Esophagus squamous epithelium (tissue), 5 donors: ENCODE measurements at regions not wholly inside any gene's neighbourhood (a gene's known extent, or its start where the extent isn't known, plus 50 kb on each side); places are given as distances from the start of the nearest gene placed in this dataset.
"Not testable (repeated sequence)": the region's sequence is repeated elsewhere in the genome, so short reads cannot be mapped to it uniquely, and the experiment has no call there.

Experiments
- DNase-seq: peaks from one replicate; lab custom pipeline; 2025; lab: John Stamatoyannopoulos, UW
- H3K27ac ChIP-seq, 4 donors: fragments of 200-600 bp; sonication (generic); one replicate each; pipeline ENCODE4 v1.5.1; 2016 to 2019; ENCODE audit warnings: mild to moderate bottlenecking in 1 of 4
- H3K27me3 ChIP-seq, 4 donors: fragments of 200-600 bp; sonication (generic); 1 replicate in 3 of 4; 2 replicates in 1 of 4; pipeline versions ENCODE4 v1.5.1 to v1.6.0; 2017 to 2021; ENCODE audit warnings: antibody characterized with exemption in 1 of 4
- H3K36me3 ChIP-seq, 3 donors: fragments of 200-600 bp; sonication (generic); one replicate each; pipeline ENCODE4 v1.5.1; 2016 to 2019
- H3K4me1 ChIP-seq, 3 donors: fragments of 200-600 bp; sonication (generic); one replicate each; pipeline ENCODE4 v1.5.1; 2017 to 2019
- H3K4me3 ChIP-seq, 4 donors: fragments of 200-600 bp; sonication (generic); 1 replicate in 3 of 4; 2 replicates in 1 of 4; pipeline ENCODE4 v1.5.1; 2016 to 2019; ENCODE audit warnings: mild to moderate bottlenecking in 2 of 4, moderate library complexity in 1 of 4
- H3K9me3 ChIP-seq, 3 donors: fragments of 200-600 bp; sonication (generic); one replicate each; pipeline ENCODE4 v1.5.1; 2016 to 2019
- CTCF ChIP-seq, 6 experiments: fragments of 450-650 bp in 4 of 6; fragments of 200-600 bp in 2 of 6; sonication (generic) in 2 of 6; IDR thresholded peaks; one replicate each; pipeline ENCODE4 v1.5.1; 2016 to 2019; ENCODE audit warnings: antibody characterized with exemption in 6 of 6, mild to moderate bottlenecking in 4 of 6, moderate library complexity in 4 of 6
- POLR2A ChIP-seq, 4 donors: fragments of 450-650 bp; IDR thresholded peaks; one replicate each; pipeline ENCODE4 v1.6.1; 2017; ENCODE audit warnings: antibody characterized with exemption in 4 of 4, mild to moderate bottlenecking in 4 of 4, moderate library complexity in 3 of 4
- WGBS, 2 donors: methylation state at CpG; one replicate each; pipeline ENCODE4 v1.1.5; 2018; 5-methylcytosine and 5-hydroxymethylcytosine counted together
- intact Hi-C: fragments of 100-400 bp; cut with DNase I; formaldehyde crosslinking; loops from one replicate; pipeline ENCODE4 v1.15.0; 2022
- donor health status: DM: yes; HTN: yes; CAD: no.

DNA sequence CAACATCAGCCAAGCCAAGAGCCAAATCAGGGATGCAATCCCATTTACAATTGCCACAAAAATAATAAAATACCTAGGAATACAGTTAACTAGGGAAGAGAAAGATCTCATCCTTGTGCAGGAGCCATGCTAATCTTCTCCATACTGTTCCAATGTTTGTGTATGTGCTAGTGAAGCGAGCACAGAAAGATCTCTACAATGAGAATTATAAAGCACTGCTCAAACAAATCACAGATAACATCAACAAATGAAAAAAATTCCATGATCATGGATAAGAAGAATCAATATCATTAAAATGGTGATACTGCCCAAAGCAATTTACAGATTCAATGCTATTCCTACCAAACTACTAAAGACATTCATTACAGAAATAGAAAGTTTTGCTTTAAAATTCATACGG is 215.6 kb downstream of the FOXG1 start:
- WGBS, 2 donors: 73 to 79% methylated on average over 2 of the region's 2 CpGs
- Histone ChIP-seq H3K9me3 (no peaks in the 10 kb centered on the region), H3K4me1 (no peaks in the 10 kb centered on the region), H3K27me3 (no peaks in the 10 kb centered on the region), H3K36me3 (no peaks in the 10 kb centered on the region), H3K27ac (no peak overlapping the region), H3K4me3 (no peak overlapping the region)
- intact Hi-C loops: no loop called here
- DNase-seq: no peak
- TF ChIP-seq POLR2A (IDR thresholded peaks at IDR 0.05): no peak
- TF ChIP-seq CTCF (IDR thresholded peaks at IDR 0.05): no peak

- intact Hi-C loops: no loop called here
- DNase-seq: no peak
- TF ChIP-seq CTCF (IDR thresholded peaks at IDR 0.05): no peak
- no peak for TF ChIP-seq POLR2A (IDR thresholded peaks at IDR 0.05)
- WGBS, 2 donors: 67 to 71% methylated on average over 4 of the region's 4 CpGs
- H3K36me3 ChIP-seq: no peaks in the 10 kb centered on the region
- H3K27me3 ChIP-seq: no peaks in the 10 kb centered on the region
- H3K4me1 ChIP-seq: no peaks in the 10 kb centered on the region
- H3K9me3 ChIP-seq: no peaks in the 10 kb centered on the region
- H3K4me3 ChIP-seq: no peak overlapping the region
- no peak overlapping the region for H3K27ac ChIP-seq
Measured at GRCh38 chr14:28983279-28983678, 216.7 kb downstream of the FOXG1 start.

- Histone ChIP-seq H3K27me3 (no peaks in the 10 kb centered on the region), H3K36me3 (no peaks in the 10 kb centered on the region), H3K4me3 (no peak overlapping the region), H3K4me1 (no peaks in the 10 kb centered on the region), H3K9me3 (no peaks in the 10 kb centered on the region), H3K27ac (no peak overlapping the region)
- DNase-seq: no peak
- TF ChIP-seq CTCF (IDR thresholded peaks at IDR 0.05): no peak
- no peak for TF ChIP-seq POLR2A (IDR thresholded peaks at IDR 0.05)
- intact Hi-C loops: no loop called here
Measured at GRCh38 chr14:28987516-28987915, 220.9 kb downstream of the FOXG1 start.

DNA sequence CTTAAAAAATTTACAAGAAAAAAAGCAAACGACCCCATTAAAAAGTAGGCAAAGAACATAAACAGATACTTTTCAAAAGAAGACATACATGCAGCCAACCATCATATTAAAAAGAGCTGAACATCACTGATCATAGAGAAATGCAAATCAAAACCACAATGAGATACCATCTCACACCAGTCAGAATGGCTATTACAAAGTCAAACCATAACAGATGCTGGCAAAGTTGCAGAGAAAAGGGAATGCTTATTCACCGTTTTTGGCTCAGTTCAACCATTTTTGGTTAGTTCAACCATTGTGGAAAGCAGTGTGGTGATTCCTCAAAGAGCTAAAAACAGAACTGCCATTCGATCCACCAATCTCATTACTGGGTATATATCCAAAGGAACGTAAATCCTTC is 230.6 kb downstream of the FOXG1 start:
- H3K36me3 ChIP-seq, DNase-seq, H3K9me3 ChIP-seq, H3K4me3 ChIP-seq, intact Hi-C loops, H3K4me1 ChIP-seq, H3K27ac ChIP-seq, H3K27me3 ChIP-seq: not testable (repeated sequence)
- WGBS, 2 donors: 61 to 64% methylated on average over 4 of the region's 4 CpGs

DNA sequence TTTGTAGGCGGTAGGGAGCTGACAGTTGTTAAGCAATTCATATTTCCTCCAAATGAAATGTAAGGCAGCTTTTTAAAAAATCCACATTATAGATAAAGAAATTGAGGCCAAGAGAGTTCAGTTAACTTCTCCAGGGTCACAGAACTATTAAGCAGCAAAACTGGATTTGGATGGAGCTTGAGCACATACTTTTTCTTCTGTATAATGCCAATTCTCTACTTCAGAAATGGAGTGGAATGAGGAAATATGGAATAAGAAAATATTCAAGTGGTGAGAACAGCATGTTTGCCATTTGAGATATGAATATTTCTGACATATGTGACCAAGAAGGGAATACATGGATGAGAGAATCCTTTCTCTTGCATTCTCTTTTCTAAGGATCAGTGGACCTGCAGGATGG is 233.1 kb downstream of the FOXG1 start:
- H3K27me3 ChIP-seq: no peaks in the 10 kb centered on the region
- no peaks in the 10 kb centered on the region for H3K36me3 ChIP-seq
- no peaks in the 10 kb centered on the region for H3K4me1 ChIP-seq
- 71 to 91% methylated on average over 1 of the region's 1 CpG for WGBS, 2 donors
- no peaks in the 10 kb centered on the region for H3K9me3 ChIP-seq
- no peak overlapping the region for H3K27ac ChIP-seq
- no peak for DNase-seq
- TF ChIP-seq POLR2A (IDR thresholded peaks at IDR 0.05) (no peak), CTCF (IDR thresholded peaks at IDR 0.05) (no peak)
- intact Hi-C loops: no loop called here
- H3K4me3 ChIP-seq: no peak overlapping the region

DNA sequence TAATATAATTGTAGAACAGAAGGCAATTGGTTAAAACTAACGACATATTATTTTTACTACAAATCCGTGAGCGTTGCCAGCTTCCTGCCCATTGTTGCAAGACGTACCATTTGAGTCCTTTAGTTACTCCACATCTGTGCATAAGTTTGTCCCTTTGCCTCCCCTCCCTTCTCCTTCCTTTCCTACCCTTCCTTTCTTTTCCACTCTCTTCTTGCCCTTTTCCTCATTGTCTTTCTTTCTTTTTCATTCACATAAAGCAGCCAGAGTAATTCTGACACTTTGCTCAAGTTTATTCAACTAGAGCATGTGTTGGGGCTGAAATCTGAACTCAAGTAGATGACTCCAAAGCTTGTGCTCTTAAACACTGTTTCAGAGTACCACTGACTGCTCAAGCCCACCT is 239.1 kb downstream of the FOXG1 start:
- Histone ChIP-seq H3K9me3 (no peaks in the 10 kb centered on the region), H3K27ac (no peak overlapping the region), H3K36me3 (no peaks in the 10 kb centered on the region), H3K27me3 (no peaks in the 10 kb centered on the region), H3K4me3 (no peak overlapping the region), H3K4me1 (no peaks in the 10 kb centered on the region)
- intact Hi-C loops: no loop called here
- no peak for DNase-seq
- TF ChIP-seq POLR2A (IDR thresholded peaks at IDR 0.05): no peak
- TF ChIP-seq CTCF (IDR thresholded peaks at IDR 0.05): no peak
- 78 to 84% methylated on average over 4 of the region's 4 CpGs for WGBS, 2 donors
